BJ (cell line): ENCODE measurements at regions not wholly inside any gene's neighbourhood (a gene's known extent, or its start where the extent isn't known, plus 50 kb on each side); places are given as distances from the start of the nearest gene placed in this dataset.
"Not testable (repeated sequence)": the region's sequence is repeated elsewhere in the genome, so short reads cannot be mapped to it uniquely, and the experiment has no call there.

Experiments used
- CTCF ChIA-PET: fragments of 350-600 bp; formaldehyde crosslinking; extraction: SDS; loops from one replicate; lab custom pipeline; 2021; ENCODE audit warnings: antibody characterized with exemption, inconsistent platforms; lab: Yijun Ruan, JAX
- POLR2A ChIA-PET: fragments of 300-600 bp; sonication (Branson Sonifier 250); formaldehyde crosslinking; extraction: SDS; loops from one replicate; lab custom pipeline; 2021; ENCODE audit warnings: antibody characterized with exemption; lab: Charles Lee
- DNase-seq: peaks from one replicate; pipeline ENCODE4 v3.0.0-alpha.2; 2011; ENCODE audit warnings: low read depth
- H3K27me3 ChIP-seq: 2 replicates; pipeline ENCODE4 v1.6.0; 2011; ENCODE audit warnings: low read length; ENCODE audit not compliant: control insufficient read depth, insufficient read depth
- H3K36me3 ChIP-seq: 2 replicates; pipeline ENCODE4 v1.5.1; 2011; ENCODE audit warnings: low read length; ENCODE audit not compliant: control insufficient read depth, insufficient read depth
- H3K4me3 ChIP-seq: 2 replicates; pipeline ENCODE4 v1.5.1; 2011; ENCODE audit warnings: low read depth, mild to moderate bottlenecking, control low read depth, low read length
- TF ChIP-seq, protein P1 (sequence below): IDR thresholded peaks from 2 replicates; pipeline ENCODE4 v1.5.1; 2011; ENCODE audit warnings: low read depth, mild to moderate bottlenecking, control low read depth, inconsistent platforms, low read length, moderate library complexity; ENCODE audit not compliant: insufficient read depth

DNA sequence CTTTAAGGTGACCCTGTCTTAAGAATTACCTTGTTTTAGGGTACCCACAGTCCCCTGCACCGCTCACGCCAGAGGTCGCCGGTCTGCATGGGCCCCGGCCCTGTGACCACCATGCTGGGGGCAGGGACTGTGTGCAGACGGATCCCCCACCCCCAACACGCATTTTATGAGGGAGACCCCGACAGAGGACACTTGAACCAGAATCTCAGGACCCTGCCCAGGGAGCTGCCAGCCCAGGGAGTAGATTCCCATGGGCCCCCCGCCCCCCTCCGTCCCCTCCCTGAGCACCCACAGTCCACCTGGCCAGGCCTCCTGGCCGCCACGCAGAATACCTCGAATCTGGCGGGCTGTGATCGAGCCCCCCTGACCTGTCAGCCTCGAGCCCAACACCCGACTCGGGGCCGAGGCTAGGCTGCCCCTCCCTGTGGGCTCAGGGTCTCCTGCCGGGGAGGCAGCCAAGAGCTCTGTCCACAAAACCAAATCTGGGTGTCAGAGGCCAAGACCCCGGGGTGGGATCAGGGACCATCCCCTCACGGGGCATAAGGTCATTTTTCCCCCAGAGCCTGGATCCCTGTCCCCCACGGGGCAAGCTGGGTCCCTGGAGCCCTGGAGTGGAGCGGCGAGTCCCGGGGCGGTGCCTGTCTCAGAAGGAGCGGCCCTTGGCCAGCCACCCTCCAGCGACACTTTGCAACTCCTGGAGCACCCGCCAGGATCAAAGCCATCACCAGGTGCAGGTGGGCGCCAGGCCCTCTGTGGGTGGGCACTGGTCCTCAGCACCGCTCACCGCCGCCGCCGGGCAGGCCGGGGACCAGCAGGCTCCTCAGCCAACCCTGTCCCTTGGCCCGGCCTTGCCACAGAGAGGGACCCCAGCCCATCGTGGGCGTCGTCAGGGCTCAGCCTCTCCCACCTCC, 155.8 kb upstream of the PKP2 start:
- no peak overlapping the region for H3K4me3 ChIP-seq
- no peak for DNase-seq
- CTCF ChIA-PET = no interaction called here
- H3K27me3 ChIP-seq = no peaks in the 10 kb centered on the region
- H3K36me3 ChIP-seq = no peaks in the 10 kb centered on the region
- POLR2A ChIA-PET = no interaction called here
- TF ChIP-seq, protein P1, sequence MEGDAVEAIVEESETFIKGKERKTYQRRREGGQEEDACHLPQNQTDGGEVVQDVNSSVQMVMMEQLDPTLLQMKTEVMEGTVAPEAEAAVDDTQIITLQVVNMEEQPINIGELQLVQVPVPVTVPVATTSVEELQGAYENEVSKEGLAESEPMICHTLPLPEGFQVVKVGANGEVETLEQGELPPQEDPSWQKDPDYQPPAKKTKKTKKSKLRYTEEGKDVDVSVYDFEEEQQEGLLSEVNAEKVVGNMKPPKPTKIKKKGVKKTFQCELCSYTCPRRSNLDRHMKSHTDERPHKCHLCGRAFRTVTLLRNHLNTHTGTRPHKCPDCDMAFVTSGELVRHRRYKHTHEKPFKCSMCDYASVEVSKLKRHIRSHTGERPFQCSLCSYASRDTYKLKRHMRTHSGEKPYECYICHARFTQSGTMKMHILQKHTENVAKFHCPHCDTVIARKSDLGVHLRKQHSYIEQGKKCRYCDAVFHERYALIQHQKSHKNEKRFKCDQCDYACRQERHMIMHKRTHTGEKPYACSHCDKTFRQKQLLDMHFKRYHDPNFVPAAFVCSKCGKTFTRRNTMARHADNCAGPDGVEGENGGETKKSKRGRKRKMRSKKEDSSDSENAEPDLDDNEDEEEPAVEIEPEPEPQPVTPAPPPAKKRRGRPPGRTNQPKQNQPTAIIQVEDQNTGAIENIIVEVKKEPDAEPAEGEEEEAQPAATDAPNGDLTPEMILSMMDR = no peak

DNA sequence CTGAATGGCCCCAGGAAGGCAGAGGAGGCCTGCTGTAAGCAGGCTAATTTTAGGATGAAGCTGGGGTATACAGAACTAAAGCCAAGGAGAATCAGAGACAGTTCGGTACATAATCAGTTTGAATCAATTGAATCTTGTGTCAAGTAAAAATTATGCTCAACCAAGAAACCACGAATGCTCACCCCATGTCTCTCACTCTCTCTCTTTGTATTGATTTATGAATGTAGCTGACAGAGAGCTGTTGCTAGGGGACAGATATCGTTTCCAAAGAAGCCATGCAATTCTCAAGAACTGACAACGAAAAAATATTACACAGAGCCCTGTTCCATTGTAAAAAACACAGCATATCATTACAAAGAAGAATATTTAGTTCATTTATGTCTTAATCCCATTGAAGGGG, 151.1 kb upstream of the PKP2 start:
- TF ChIP-seq, protein P1 = no peak
- ChIA-PET POLR2A (no interaction called here), CTCF (no interaction called here)
- no peak overlapping the region for H3K4me3 ChIP-seq
- H3K27me3 ChIP-seq = no peaks in the 10 kb centered on the region
- H3K36me3 ChIP-seq = no peaks in the 10 kb centered on the region
- no peak for DNase-seq

DNA sequence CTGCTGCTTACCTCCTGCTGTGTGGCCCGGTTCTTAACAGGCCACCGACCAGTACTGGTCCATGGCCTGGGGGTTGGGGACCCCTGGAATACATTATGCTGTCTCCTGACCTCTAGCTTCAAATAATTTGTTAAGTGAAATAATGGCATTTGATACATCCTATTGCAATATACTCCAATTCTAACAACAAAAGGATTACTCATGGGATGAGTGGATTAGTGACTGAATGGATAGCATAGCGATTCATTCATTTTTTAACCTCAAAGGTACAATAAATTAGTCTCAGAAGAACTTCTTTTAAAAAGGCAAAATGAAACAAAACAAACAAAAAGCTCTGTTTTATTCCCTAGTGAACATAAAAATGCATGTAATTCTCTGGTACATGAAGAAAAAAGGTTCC, 147.9 kb upstream of the PKP2 start:
- no peak overlapping the region for H3K4me3 ChIP-seq
- ChIA-PET POLR2A (no interaction called here), CTCF (no interaction called here)
- TF ChIP-seq, protein P1 = no peak
- no peaks in the 10 kb centered on the region for H3K27me3 ChIP-seq
- DNase-seq = no peak
- H3K36me3 ChIP-seq = no peaks in the 10 kb centered on the region

DNA sequence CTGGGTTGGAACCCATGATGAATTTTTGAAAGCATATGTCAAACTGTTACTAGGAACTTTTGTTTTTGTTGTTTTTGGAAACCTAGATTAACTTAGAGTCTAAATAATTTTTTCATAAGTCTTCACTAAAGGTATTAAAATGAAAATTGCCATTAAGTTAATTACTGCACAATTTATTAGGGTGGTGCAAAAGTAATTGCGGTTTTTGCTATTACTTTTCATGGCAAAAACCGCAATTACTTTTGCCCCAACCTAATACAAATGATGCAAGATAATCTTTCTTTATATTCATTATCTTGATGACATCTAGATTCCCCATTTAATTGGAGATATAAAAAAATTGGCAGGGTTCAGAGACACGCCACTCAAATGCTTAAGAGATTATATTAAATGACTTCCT, 145.0 kb upstream of the PKP2 start:
- Histone ChIP-seq H3K4me3 (no peak overlapping the region), H3K27me3 (no peaks in the 10 kb centered on the region), H3K36me3 (no peaks in the 10 kb centered on the region)
- CTCF ChIA-PET = no interaction called here
- no peak for DNase-seq
- TF ChIP-seq, protein P1 = no peak
- POLR2A ChIA-PET = no interaction called here

DNA sequence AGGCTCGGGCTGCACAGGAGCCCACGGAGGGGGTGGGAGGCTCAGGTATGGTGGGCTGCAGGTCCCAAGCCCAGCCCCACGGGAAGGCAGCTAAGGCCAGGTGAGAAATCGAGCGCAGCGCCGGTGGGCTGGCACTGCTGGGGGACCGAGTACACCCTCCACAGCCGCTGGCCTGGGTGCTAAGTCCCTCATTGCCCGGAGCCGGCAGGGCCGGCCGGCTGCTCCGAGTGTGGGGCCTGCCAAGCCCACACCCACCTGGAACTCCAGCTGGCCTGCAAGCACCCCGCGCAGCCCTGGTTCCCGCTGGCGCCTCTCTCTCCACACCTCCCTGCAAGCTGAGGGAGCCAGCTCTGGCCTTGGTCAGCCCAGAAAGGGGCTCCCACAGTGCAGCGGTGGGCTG, 137.4 kb upstream of the PKP2 start:
- CTCF ChIA-PET, POLR2A ChIA-PET: not testable (repeated sequence)

DNA sequence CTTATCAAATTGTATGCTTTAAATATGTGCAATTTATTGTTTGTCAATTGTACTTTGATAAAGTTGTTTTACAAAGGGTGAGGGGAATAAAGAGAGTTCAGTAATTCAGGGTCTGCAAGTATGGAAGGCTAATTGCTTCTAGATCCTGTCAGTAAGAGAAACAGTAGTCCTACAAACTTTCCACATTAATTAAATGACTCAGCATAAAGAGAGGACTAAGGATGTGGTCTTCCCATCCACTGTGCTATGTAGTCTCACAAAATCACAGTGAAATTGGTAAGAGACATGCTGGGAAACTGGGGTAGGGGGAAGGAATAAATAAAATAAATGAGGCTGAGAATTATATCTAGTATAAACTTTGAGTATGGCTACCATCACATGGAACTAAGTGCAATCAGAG, 130.2 kb upstream of the PKP2 start:
- Histone ChIP-seq H3K4me3 (no peak overlapping the region), H3K36me3 (no peaks in the 10 kb centered on the region), H3K27me3 (no peaks in the 10 kb centered on the region)
- TF ChIP-seq, protein P1 = no peak
- POLR2A ChIA-PET = no interaction called here
- CTCF ChIA-PET = no interaction called here
- DNase-seq = no peak

More for the DNA sequence above, 137.4 kb upstream of the PKP2 start:
- H3K36me3 ChIP-seq, H3K4me3 ChIP-seq, H3K27me3 ChIP-seq, DNase-seq: not testable (repeated sequence)

DNA sequence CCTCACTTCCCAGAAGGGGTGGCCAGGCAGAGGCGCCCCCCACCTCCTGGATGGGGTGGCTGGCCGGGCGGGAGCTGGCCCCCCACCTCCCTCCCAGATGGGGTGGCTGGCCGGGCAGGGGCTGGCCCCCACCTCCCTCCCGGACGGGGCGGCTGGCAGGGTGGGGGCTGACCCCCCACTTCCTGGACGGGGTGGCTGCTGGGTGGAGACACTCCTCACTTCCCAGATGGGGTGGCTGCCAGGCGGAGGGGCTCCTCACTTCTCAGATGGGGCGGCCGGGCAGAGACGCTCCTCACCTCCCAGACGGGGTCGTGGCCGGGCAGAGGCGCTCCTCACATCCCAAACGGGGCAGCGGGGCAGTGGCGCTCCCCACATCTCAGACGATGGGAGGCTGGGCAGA, 126.1 kb upstream of the PKP2 start:
- POLR2A ChIA-PET, CTCF ChIA-PET, H3K4me3 ChIP-seq, H3K36me3 ChIP-seq, H3K27me3 ChIP-seq, DNase-seq: not testable (repeated sequence)

DNA sequence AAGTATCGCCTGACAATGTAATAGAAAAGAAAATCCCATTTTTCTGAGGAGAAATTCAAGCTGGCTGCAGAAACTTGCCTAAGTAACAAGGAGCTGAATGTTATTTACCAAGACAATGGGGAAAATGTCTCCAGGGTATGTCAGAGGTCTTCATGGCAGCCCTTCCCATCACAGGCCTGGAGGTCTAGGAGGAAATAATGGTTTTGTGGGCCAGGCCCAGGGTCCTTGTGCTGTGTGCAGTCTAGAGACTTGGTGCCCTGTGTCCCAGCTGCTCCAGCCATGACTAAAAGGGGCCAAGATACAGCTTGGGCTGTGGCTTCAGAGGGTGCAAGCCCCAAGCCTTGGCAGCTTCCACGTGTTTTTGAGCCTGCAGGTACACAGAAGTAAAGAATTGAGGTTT, 120.5 kb upstream of the PKP2 start:
- POLR2A ChIA-PET, H3K4me3 ChIP-seq, H3K27me3 ChIP-seq, H3K36me3 ChIP-seq, CTCF ChIA-PET, DNase-seq: not testable (repeated sequence)
